AG04450 (cell line): ENCODE measurements at regions not wholly inside any gene's neighbourhood (a gene's known extent, or its start where the extent isn't known, plus 50 kb on each side); places are given as distances from the start of the nearest gene placed in this dataset.

Source experiments
- CTCF ChIA-PET: fragments of 300-600, 350-600 bp; formaldehyde crosslinking; extraction: SDS; loops from one replicate; lab custom pipeline; 2022; ENCODE audit warnings: antibody characterized with exemption, inconsistent platforms; lab: Charles Lee
- POLR2A ChIA-PET: fragments of 350-600 bp; formaldehyde crosslinking; extraction: SDS; loops from one replicate; lab custom pipeline; 2021; ENCODE audit warnings: antibody characterized with exemption, inconsistent platforms; lab: Yijun Ruan, JAX
- DNase-seq: peaks from one replicate; pipeline ENCODE4 v3.0.0-alpha.2; 2011; ENCODE audit warnings: low read depth, low spot score
- H3K27ac ChIP-seq: one replicate; pipeline ENCODE4 v1.5.1; 2012; ENCODE audit warnings: low read depth, low read length, control low read depth
- H3K27me3 ChIP-seq: one replicate; pipeline ENCODE4 v1.6.0; 2012; ENCODE audit warnings: low read length; ENCODE audit not compliant: control insufficient read depth, insufficient read depth
- H3K4me3 ChIP-seq: 2 replicates; pipeline ENCODE4 v1.5.1; 2011; ENCODE audit warnings: mild to moderate bottlenecking, low read depth, low read length, control low read depth
- H3K9me3 ChIP-seq: 2 replicates; pipeline ENCODE4 v1.5.1; 2012; ENCODE audit warnings: low read length; ENCODE audit not compliant: control insufficient read depth, insufficient read depth
- CTCF ChIP-seq: IDR thresholded peaks from 2 replicates; pipeline ENCODE4 v1.5.1; 2011; ENCODE audit warnings: low read depth, low read length, control low read depth, inconsistent platforms

GRCh38 chr2:59456285-59456684, 1097.2 kb downstream of the BCL11A start:
- no peak for DNase-seq
- H3K4me3 ChIP-seq, result no peak overlapping the region
- ChIA-PET CTCF (no interaction called here), POLR2A (no interaction called here)
- no peaks in the 10 kb centered on the region for H3K27me3 ChIP-seq
- no peak for TF ChIP-seq CTCF
- peaks cover 8% of the 10 kb centered on the region for H3K9me3 ChIP-seq
- H3K27ac ChIP-seq, result no peak overlapping the region

GRCh38 chr2:59449274-59449673, 1104.2 kb downstream of the BCL11A start:
- ChIA-PET CTCF (no interaction called here), POLR2A (no interaction called here)
- Histone ChIP-seq H3K27me3 (no peaks in the 10 kb centered on the region), H3K4me3 (no peak overlapping the region), H3K27ac (no peak overlapping the region), H3K9me3 (peaks cover 4% of the 10 kb centered on the region)
- DNase-seq, result no peak
- no peak for TF ChIP-seq CTCF

GRCh38 chr2:59440491-59440890, 1113.0 kb downstream of the BCL11A start:
- no peak for TF ChIP-seq CTCF
- peaks cover 6% of the 10 kb centered on the region for H3K9me3 ChIP-seq
- no peak overlapping the region for H3K4me3 ChIP-seq
- POLR2A ChIA-PET, result no interaction called here
- DNase-seq, result no peak
- H3K27me3 ChIP-seq, result no peaks in the 10 kb centered on the region
- CTCF ChIA-PET, result no interaction called here
- no peak overlapping the region for H3K27ac ChIP-seq

GRCh38 chr2:59435635-59436034, 1117.8 kb downstream of the BCL11A start:
- CTCF ChIA-PET, result no interaction called here
- no peak for DNase-seq
- H3K27ac ChIP-seq, result no peak overlapping the region
- no peaks in the 10 kb centered on the region for H3K27me3 ChIP-seq
- POLR2A ChIA-PET, result no interaction called here
- TF ChIP-seq CTCF, result no peak
- H3K4me3 ChIP-seq, result no peak overlapping the region
- H3K9me3 ChIP-seq, result peaks cover 7% of the 10 kb centered on the region; the same call in 1 of the 2 replicates

GRCh38 chr2:59428940-59429339, 1124.5 kb downstream of the BCL11A start:
- Histone ChIP-seq H3K27ac (no peak overlapping the region), H3K27me3 (no peaks in the 10 kb centered on the region), H3K9me3 (peaks cover 2% of the 10 kb centered on the region; the same call in 1 of the 2 replicates), H3K4me3 (no peak overlapping the region)
- TF ChIP-seq CTCF, result no peak
- CTCF ChIA-PET, result no interaction called here
- POLR2A ChIA-PET, result no interaction called here
- DNase-seq, result no peak
